ENCODE measurements at regions not wholly inside any gene's neighbourhood (a gene's known extent, or its start where the extent isn't known, plus 50 kb on each side); places are given as distances from the start of the nearest gene placed in this dataset.

DNA sequence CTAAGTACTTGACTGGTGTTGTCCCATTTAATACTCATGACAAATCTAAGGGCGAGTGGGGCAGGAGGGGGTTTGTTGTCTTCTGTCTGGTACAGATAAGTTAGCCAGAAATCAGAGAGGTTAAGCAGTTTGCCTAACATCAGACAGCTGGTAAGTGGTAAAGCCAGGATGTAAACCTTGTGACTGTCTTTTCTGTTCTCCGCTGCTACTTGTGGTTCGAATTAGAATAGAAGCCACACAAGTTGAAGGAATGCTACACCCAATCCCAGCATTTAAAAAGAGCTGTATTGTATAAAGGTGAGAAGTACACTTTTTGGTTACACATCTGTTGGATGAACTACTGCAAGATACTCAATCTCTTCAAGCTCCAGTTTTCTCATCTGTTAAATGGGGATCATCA lies 474.7 kb upstream of the SUCLG2 start:
- no peak for TF ChIP-seq POLR2A (IDR thresholded peaks at IDR 0.05; ENCODE audit: low read length)
- TF ChIP-seq SMC3 (IDR thresholded peaks at IDR 0.05) = no peak
- TF ChIP-seq, protein P1, sequence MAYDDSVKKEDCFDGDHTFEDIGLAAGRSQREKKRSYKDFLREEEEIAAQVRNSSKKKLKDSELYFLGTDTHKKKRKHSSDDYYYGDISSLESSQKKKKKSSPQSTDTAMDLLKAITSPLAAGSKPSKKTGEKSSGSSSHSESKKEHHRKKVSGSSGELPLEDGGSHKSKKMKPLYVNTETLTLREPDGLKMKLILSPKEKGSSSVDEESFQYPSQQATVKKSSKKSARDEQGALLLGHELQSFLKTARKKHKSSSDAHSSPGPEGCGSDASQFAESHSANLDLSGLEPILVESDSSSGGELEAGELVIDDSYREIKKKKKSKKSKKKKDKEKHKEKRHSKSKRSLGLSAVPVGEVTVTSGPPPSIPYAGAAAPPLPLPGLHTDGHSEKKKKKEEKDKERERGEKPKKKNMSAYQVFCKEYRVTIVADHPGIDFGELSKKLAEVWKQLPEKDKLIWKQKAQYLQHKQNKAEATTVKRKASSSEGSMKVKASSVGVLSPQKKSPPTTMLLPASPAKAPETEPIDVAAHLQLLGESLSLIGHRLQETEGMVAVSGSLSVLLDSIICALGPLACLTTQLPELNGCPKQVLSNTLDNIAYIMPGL (CRISPR knock-in tag; IDR thresholded peaks at IDR 0.05; ENCODE audit: borderline replicate concordance) = no peak
- TF ChIP-seq BHLHE40 (IDR thresholded peaks at IDR 0.05; ENCODE audit: low read depth, low read length) = no peak
- no peak for TF ChIP-seq KDM1A (IDR thresholded peaks at IDR 0.05; ENCODE audit: low read depth)
- TF ChIP-seq, protein P2, sequence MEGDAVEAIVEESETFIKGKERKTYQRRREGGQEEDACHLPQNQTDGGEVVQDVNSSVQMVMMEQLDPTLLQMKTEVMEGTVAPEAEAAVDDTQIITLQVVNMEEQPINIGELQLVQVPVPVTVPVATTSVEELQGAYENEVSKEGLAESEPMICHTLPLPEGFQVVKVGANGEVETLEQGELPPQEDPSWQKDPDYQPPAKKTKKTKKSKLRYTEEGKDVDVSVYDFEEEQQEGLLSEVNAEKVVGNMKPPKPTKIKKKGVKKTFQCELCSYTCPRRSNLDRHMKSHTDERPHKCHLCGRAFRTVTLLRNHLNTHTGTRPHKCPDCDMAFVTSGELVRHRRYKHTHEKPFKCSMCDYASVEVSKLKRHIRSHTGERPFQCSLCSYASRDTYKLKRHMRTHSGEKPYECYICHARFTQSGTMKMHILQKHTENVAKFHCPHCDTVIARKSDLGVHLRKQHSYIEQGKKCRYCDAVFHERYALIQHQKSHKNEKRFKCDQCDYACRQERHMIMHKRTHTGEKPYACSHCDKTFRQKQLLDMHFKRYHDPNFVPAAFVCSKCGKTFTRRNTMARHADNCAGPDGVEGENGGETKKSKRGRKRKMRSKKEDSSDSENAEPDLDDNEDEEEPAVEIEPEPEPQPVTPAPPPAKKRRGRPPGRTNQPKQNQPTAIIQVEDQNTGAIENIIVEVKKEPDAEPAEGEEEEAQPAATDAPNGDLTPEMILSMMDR (IDR thresholded peaks at IDR 0.05) = no peak
- no peak for TF ChIP-seq RAD21 (conservative IDR thresholded peaks at IDR 0.05 in 1 of 2, IDR thresholded peaks at IDR 0.05 in 1 of 2)
- no peak for TF ChIP-seq RFX5 (IDR thresholded peaks at IDR 0.05)

All from A549 (cell line).